NCI-H748 (cell line): ENCODE measurements at regions not wholly inside any gene's neighbourhood (a gene's known extent, or its start where the extent isn't known, plus 50 kb on each side); places are given as distances from the start of the nearest gene placed in this dataset.
A peak's percentile ranks its signal among the peaks of the same experiment; 100 is the strongest.
"Not testable (repeated sequence)": the region's sequence is repeated elsewhere in the genome, so short reads cannot be mapped to it uniquely, and the experiment has no call there.

ENCODE experiments used
- DNase-seq: peaks from one replicate; lab custom pipeline; 2025; ENCODE audit not compliant: unreplicated experiment; lab: John Stamatoyannopoulos, UW

- no peak for DNase-seq
These were observed 292.6 kb upstream of the SPTLC3 start for GRCh38 chr20:12715991-12716680.

- no peak for DNase-seq
These were observed 291.7 kb upstream of the SPTLC3 start for GRCh38 chr20:12717061-12717460.

DNA sequence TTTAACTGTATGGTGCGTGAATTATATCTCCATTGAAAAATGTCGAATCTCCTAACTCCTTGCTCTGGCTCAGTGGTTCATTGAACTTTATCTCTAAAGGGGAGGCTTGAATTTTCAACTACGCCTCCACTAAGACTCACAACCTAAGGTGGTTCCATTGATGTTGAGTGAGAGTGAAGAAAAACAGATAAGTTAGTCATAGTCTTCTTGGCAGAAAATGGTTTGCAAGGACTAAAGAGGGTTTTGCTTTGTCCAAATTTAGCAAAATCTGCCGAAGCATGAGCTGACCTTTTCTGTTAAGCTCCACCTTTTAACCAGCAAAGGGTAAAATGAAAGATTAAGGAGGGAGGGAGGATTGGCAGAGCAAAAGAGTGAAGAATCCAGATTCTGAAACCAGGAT is 290.2 kb upstream of the SPTLC3 start:
- DNase-seq: no peak

- no peak for DNase-seq
These were observed 287.1 kb upstream of the SPTLC3 start for GRCh38 chr20:12721636-12722035.

DNA sequence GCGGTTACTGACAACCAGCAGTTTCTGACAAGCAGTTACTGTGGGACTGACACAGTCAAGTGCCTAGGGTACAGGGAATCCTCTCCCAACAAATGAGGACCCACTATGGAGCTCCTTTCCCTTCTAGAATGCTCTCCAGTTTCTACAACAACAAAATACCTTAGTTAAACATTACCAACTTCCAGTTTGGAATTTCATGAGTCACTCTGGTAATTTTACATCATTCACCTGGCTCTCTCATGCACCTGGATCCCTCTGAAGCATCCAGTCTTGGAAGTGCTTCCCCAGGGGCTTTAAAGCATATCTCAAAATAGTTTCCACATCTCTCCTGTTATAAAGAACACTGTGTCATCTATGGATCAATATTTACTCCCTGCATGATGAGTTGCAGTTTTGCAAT is 286.7 kb upstream of the SPTLC3 start:
- DNase-seq: no peak

- DNase-seq: no peak
These were observed 285.0 kb upstream of the SPTLC3 start for GRCh38 chr20:12723811-12724210.

DNA sequence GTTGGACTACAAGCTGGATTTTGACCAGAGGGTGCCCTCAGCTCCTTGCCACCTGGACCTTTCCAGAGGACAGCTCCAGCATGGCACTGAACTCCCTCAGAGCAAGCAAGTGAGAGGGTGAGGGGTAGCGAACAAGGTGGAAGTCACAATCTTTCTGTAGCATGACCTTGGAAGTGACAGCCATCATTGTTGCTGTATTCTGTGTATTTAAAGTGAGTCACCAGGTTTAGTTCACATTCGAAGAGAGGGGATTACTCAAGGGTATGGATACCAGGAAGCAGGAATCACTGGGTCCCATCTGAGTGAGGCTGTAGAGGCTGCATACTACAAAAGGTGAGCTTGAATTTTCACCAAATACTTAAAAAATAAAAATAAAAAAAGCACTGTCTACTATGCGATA is 280.0 kb upstream of the SPTLC3 start:
- DNase-seq: no peak

DNA sequence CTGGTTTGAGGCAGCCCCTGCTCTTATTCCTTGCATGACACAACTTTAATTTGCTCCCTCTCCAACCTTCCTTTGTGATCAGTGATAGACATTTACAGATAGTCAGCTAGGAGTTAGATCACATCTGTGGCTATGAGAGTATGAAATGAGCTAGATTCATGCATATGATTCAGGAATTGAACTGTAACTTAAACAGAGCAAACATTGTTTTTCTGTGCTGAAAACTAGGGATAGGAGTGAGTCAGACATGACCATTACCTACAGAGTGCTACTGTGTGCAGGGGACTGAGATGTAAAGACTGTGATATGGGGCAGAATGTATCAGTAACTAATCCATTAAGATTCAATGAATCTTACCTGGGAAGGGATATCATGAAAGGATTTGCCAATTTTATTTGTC is 279.4 kb upstream of the SPTLC3 start:
- no peak for DNase-seq

- DNase-seq: no peak
These were observed 275.0 kb upstream of the SPTLC3 start for GRCh38 chr20:12733811-12734210.

GRCh38 chr20:12737497-12737896 is 271.3 kb upstream of the SPTLC3 start:
- DNase-seq: no peak

GRCh38 chr20:12737900-12738299 is 270.9 kb upstream of the SPTLC3 start:
- no peak for DNase-seq

DNA sequence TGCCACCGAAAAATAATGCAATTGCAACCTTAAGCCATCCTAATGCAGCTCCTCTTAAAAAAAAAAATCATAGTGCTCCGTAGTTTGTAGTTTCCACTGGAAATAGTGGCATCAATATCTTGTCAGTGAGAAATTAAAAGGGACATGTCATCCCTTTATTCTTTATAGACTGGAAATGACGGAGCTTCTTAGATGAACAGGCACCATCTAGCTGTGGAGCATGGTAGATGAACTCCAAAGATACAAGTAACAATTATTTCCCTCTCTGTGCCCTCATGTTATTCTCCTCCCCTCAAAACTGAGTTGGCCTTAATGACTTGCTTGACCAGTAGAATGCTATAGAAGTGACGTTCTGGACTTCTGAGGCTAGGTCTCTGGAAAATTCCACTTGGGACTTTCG is 268.1 kb upstream of the SPTLC3 start:
- peak; percentile 24 for DNase-seq

- no peak for DNase-seq
These were observed 264.7 kb upstream of the SPTLC3 start for GRCh38 chr20:12744037-12744436.

GRCh38 chr20:12748359-12748994 is 260.3 kb upstream of the SPTLC3 start:
- no peak for DNase-seq

- no peak for DNase-seq
These were observed 258.6 kb upstream of the SPTLC3 start for GRCh38 chr20:12750221-12750620.

DNA sequence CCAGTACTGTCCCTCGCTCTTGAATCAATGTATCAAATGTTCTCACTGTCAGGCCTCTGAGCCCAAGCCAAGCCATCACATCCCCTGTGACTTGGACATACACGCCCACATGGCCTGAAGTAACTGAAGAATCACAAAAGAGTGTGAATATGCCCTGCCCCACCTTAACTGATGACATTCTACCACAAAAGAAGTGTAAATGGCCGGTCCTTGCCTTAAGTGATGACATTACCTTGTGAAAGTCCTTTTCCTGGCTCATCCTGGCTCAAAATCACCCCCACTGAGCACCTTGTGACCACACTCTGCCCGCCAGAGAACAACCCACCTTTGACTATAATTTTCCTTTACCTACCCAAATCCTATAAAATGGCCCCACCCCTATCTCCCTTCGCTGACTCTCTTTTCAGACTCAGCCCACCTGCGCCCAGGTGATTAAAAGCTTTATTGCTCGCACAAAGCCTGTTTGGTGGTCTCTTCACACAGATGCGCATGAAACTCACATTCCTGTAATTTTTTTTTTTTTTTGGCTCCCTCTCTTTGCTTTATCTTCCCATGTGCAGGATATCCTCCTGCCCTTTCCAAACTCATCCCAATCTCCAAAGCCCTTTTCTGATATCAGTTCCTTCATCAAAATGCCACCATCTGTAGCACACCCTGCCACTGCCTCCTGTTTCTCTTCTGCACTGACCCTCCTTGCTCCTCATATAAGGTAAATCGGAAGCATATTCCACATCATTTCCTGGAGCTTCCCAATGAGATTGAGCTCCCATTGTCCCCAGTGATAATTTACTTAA is 255.7 kb upstream of the SPTLC3 start:
- DNase-seq: not testable (repeated sequence)

GRCh38 chr20:12753742-12754141 is 255.0 kb upstream of the SPTLC3 start:
- not testable (repeated sequence) for DNase-seq

- not testable (repeated sequence) for DNase-seq
These were observed 249.3 kb upstream of the SPTLC3 start for GRCh38 chr20:12759493-12759892.

DNA sequence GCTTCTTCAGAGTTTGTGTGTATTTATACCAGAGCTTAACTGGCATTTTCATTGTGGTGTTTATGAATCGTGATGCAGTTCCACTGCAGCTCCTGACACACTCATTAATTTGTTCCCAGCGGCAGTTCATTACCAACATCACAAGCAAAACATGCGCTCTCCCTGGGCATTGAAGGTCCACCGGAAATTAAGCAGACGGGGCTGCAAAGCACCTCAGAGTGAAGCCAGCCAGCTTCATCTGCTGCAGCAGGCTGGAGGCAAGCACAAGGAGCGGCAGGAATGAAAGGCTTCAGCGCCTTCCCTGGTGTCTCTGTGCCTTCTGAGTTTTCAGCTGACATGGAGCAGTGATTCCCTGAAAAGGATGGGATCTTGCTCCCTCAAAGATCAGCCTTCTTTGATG is 246.0 kb upstream of the SPTLC3 start:
- peak; percentile 85 for DNase-seq

DNA sequence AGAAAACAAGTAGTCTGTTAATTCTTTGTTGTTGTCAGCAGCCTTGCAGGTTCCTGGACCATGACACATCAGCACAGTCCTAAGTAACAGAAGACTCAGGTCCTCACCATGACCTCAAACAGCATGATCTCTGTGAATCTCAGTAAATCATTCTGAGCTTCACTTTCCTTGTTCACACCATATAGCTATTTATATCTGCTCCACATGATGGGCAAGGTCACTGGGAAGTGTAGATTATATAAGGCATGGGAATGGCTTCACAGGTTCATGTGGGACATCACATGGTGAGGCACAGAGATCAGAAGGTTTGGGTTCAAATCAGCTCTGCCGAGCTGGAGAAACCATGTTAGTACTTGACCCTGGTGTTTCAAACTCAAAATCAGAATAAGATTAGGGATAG is 245.4 kb upstream of the SPTLC3 start:
- no peak for DNase-seq

GRCh38 chr20:12764053-12764452 is 244.7 kb upstream of the SPTLC3 start:
- no peak for DNase-seq

DNA sequence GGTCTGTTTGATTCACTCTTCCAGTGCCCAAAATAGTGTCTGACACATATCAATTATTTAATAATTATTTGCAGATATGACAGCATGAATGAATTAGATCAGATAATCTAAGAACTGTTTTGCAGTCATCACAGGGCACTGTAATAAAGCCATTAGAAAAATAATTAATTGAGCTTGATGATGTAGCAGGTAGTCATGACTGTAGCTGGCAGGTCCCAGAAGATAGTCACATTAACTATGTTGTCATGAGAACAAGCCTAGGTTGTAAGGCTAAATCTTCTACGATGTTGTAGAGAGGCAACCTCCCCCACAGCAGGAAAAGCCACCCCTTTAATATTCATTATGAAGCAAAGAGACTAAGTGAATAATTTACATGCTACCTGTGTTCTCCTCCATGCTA is 243.9 kb upstream of the SPTLC3 start:
- no peak for DNase-seq
